DOHH2 (cell line): ENCODE measurements at regions not wholly inside any gene's neighbourhood (a gene's known extent, or its start where the extent isn't known, plus 50 kb on each side); places are given as distances from the start of the nearest gene placed in this dataset.
"Not testable (repeated sequence)": the region's sequence is repeated elsewhere in the genome, so short reads cannot be mapped to it uniquely, and the experiment has no call there.

Experiments
- H3F3A ChIP-seq: fragments of 200-600 bp; sonication (generic), shearing (Covaris generic); 2 replicates; pipeline ENCODE4 v1.6.0; 2016; ENCODE audit warnings: antibody characterized with exemption, mild to moderate bottlenecking; ENCODE audit not compliant: control insufficient read depth, insufficient read depth
- H3K27ac ChIP-seq: fragments of 200-600 bp; sonication (generic); 2 replicates; pipeline ENCODE4 v1.5.1; 2014; ENCODE audit warnings: low read depth, mild to moderate bottlenecking, low read length, moderate library complexity
- H3K27me3 ChIP-seq: fragments of 200-600 bp; sonication (generic); 2 replicates; pipeline ENCODE4 v1.6.1; 2014; ENCODE audit warnings: mild to moderate bottlenecking, low read length, mixed read lengths; ENCODE audit not compliant: control insufficient read depth
- H3K36me3 ChIP-seq: fragments of 200-600 bp; sonication (generic); 2 replicates; pipeline ENCODE4 v1.6.1; 2014; ENCODE audit warnings: mild to moderate bottlenecking, low read length, moderate library complexity, mixed read lengths; ENCODE audit not compliant: control insufficient read depth
- H3K4me1 ChIP-seq: fragments of 200-600 bp; sonication (generic); 2 replicates; pipeline ENCODE4 v1.6.1; 2014; ENCODE audit warnings: mild to moderate bottlenecking, low read length, mixed read lengths; ENCODE audit not compliant: control insufficient read depth
- H3K4me2 ChIP-seq: fragments of 200-600 bp; sonication (generic); 2 replicates; pipeline ENCODE4 v1.6.0; 2014; ENCODE audit warnings: mild to moderate bottlenecking, low read length, moderate library complexity
- H3K4me3 ChIP-seq: fragments of 200-600 bp; sonication (generic); 2 replicates; pipeline ENCODE4 v1.5.1; 2014; ENCODE audit warnings: mild to moderate bottlenecking, low read length, mixed read lengths
- H3K79me2 ChIP-seq: fragments of 200-600 bp; sonication (generic); 2 replicates; pipeline ENCODE4 v1.6.1; 2014; ENCODE audit warnings: mild to moderate bottlenecking, low read length, mixed read lengths; ENCODE audit not compliant: control insufficient read depth
- H3K9me2 ChIP-seq: fragments of 200-600 bp; sonication (generic); replicated peaks from 2 replicates; pipeline ENCODE4 v1.6.1; 2014; ENCODE audit warnings: mild to moderate bottlenecking, low read length, mixed read lengths; ENCODE audit not compliant: control insufficient read depth
- H3K9me3 ChIP-seq: fragments of 200-600 bp; sonication (generic); 2 replicates; pipeline ENCODE4 v1.6.1; 2014; ENCODE audit warnings: antibody characterized with exemption, low read length, mixed read lengths; ENCODE audit not compliant: control insufficient read depth, insufficient read depth
- H4K20me1 ChIP-seq: fragments of 200-600 bp; sonication (generic); 2 replicates; pipeline ENCODE4 v1.6.0; 2014; ENCODE audit warnings: low read depth, mild to moderate bottlenecking, antibody characterized with exemption, low read length, moderate library complexity; ENCODE audit not compliant: control insufficient read depth, insufficient read depth
- EZH2phosphoT487 ChIP-seq: fragments of 200-600 bp; sonication (generic); IDR thresholded peaks from 2 replicates; pipeline ENCODE4 v1.6.1; 2017; ENCODE audit warnings: borderline replicate concordance, mild to moderate bottlenecking, antibody characterized with exemption, low read length, moderate library complexity, mixed read lengths
- TF ChIP-seq, protein P1 (sequence below): fragments of 200-600 bp; sonication (generic); IDR thresholded peaks from one replicate; pipeline ENCODE4 v1.5.1; 2014; ENCODE audit warnings: antibody characterized with exemption, mild to moderate bottlenecking, low read depth, low read length; ENCODE audit not compliant: poor library complexity, severe bottlenecking

DNA sequence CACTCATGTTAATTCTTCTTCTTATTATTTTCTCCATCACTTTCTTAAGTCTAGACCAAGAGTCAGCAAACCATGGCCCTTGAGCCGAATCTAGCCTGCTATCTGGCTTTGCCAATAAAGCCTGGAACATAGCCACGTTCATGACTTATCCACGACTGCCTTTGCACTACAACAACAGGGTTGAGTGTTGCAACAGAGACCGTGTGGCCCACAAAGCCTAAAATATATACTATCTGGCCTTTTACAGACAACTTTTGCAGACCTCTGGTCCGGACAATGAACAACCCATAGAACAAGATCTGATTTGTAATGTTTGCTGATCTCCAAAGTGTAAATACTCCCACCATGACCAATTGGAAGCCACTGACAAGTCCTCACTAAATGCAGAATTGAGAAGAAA lies 140.5 kb upstream of the CDYL start:
- Histone ChIP-seq H3K79me2 (no peaks in the 10 kb centered on the region), H3K4me1 (no peaks in the 10 kb centered on the region), H3K36me3 (no peaks in the 10 kb centered on the region), H3K4me2 (no peak overlapping the region), H4K20me1 (no peaks in the 10 kb centered on the region), H3F3A (no peaks in the 10 kb centered on the region), H3K9me2 (no peaks in the 10 kb centered on the region), H3K4me3 (no peak overlapping the region), H3K27ac (no peak overlapping the region), H3K9me3 (no peaks in the 10 kb centered on the region; the same call in 1 of the 2 replicates), H3K27me3 (0 out of 2 replicates have a peak, but pooled peaks cover 2% of the 10 kb centered on the region)
- no peak for TF ChIP-seq EZH2phosphoT487

DNA sequence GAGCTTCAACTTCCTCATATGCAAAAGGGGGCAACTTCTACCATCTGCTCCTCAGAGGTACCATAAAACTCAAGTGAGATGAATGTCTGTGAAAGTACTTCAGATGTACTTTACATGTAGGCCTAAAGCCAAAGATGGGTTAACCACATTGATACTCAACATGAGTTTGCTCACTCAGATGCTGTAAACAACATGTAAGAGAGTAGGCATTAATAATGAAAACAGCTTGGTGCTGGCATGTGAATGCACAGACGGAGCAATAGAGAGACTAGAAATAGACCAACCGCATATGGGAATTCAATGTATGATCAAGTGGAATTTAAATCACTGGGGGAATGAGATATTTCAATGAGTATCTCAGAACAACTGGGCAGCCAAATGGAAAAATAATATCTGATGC lies 143.8 kb upstream of the CDYL start:
- peaks cover 9% of the 10 kb centered on the region for H3K9me3 ChIP-seq
- no peak overlapping the region for H3K4me3 ChIP-seq
- no peak overlapping the region for H3K27ac ChIP-seq
- H3K4me1 ChIP-seq: no peaks in the 10 kb centered on the region
- H3K36me3 ChIP-seq: no peaks in the 10 kb centered on the region
- H3K27me3 ChIP-seq: no peaks in the 10 kb centered on the region
- TF ChIP-seq, protein P1, sequence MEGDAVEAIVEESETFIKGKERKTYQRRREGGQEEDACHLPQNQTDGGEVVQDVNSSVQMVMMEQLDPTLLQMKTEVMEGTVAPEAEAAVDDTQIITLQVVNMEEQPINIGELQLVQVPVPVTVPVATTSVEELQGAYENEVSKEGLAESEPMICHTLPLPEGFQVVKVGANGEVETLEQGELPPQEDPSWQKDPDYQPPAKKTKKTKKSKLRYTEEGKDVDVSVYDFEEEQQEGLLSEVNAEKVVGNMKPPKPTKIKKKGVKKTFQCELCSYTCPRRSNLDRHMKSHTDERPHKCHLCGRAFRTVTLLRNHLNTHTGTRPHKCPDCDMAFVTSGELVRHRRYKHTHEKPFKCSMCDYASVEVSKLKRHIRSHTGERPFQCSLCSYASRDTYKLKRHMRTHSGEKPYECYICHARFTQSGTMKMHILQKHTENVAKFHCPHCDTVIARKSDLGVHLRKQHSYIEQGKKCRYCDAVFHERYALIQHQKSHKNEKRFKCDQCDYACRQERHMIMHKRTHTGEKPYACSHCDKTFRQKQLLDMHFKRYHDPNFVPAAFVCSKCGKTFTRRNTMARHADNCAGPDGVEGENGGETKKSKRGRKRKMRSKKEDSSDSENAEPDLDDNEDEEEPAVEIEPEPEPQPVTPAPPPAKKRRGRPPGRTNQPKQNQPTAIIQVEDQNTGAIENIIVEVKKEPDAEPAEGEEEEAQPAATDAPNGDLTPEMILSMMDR: no peak
- no peak for TF ChIP-seq EZH2phosphoT487
- H3F3A ChIP-seq: no peaks in the 10 kb centered on the region
- H3K4me2 ChIP-seq: no peak overlapping the region
- no peaks in the 10 kb centered on the region for H3K79me2 ChIP-seq
- H4K20me1 ChIP-seq: no peaks in the 10 kb centered on the region
- no peaks in the 10 kb centered on the region for H3K9me2 ChIP-seq

DNA sequence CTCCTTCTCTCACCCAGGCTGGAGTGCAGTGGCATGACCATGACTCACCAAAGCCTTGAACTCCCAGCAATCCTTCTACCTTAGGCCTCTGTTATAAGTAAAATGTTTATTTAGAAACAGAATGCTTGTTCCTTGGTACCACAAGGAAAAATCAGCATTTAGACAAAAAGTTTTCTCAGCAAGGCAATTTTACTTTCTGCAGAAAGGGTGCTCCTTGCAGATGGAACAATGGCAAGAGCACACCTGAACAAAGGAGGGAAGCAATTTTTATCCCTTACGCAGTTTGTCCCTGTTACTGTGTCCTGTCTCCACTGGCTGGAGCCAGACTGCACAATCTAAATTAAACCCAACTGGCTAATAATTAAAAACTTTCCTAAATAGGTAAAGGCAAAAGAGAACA lies 146.4 kb upstream of the CDYL start:
- not testable (repeated sequence) for H3K27ac ChIP-seq, H3K4me1 ChIP-seq, H3K9me2 ChIP-seq, H4K20me1 ChIP-seq, H3F3A ChIP-seq, H3K4me2 ChIP-seq, H3K27me3 ChIP-seq, H3K79me2 ChIP-seq, H3K4me3 ChIP-seq, H3K36me3 ChIP-seq, H3K9me3 ChIP-seq

DNA sequence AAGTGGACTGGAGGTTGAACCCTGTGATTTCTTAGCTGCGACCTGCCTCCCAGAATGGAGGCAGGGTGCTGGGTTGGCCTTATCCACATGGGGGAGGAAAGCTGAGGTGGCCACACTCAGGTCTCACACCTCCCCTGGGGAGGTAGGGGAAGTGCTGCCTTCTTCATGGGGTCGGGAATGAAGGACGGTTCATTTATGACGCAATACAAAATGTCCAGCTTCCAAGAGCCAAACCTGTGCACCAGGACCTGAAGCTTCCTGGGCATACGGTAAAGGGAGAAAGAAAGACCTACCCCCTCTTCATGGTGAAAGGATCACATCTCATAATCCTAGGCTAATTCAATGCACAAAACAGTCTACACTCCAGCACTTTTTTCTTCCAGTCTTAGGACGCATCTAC lies 150.6 kb upstream of the CDYL start:
- Histone ChIP-seq H3K36me3 (no peaks in the 10 kb centered on the region), H3K27ac (no peak overlapping the region), H4K20me1 (no peaks in the 10 kb centered on the region), H3F3A (no peaks in the 10 kb centered on the region), H3K27me3 (no peaks in the 10 kb centered on the region), H3K9me3 (peaks cover 9% of the 10 kb centered on the region), H3K4me2 (no peak overlapping the region), H3K4me3 (no peak overlapping the region), H3K9me2 (no peaks in the 10 kb centered on the region), H3K4me1 (no peaks in the 10 kb centered on the region), H3K79me2 (no peaks in the 10 kb centered on the region)
- TF ChIP-seq, protein P1: no peak
- no peak for TF ChIP-seq EZH2phosphoT487
